ENCODE measurements at regions not wholly inside any gene's neighbourhood (a gene's known extent, or its start where the extent isn't known, plus 50 kb on each side); places are given as distances from the start of the nearest gene placed in this dataset.

- no peaks in the 10 kb centered on the region for H3K36me3 ChIP-seq (ENCODE audit: control insufficient read depth, insufficient read depth, low read length)
- ATAC-seq, result no peak
- no peaks in the 10 kb centered on the region for H3K79me2 ChIP-seq (ENCODE audit: control insufficient read depth, insufficient read depth, low read length)
- 0 out of 2 replicates have a peak, but pooled peaks cover 1% of the 10 kb centered on the region for H3K9me3 ChIP-seq (replicated peaks; ENCODE audit: control insufficient read depth, insufficient read depth, low read depth, low read length)
- no peaks in the 10 kb centered on the region for H3K27me3 ChIP-seq (ENCODE audit: control insufficient read depth in 2 of 2, insufficient read depth in 2 of 2, low read length in 2 of 2)
- FAIRE-seq, result no peak
- no peaks in the 10 kb centered on the region for H4K20me1 ChIP-seq (replicated peaks; ENCODE audit: control insufficient read depth, insufficient read depth, low read length)
- intact Hi-C loops (cut with micrococcal nuclease), result no loop called here
- no peak overlapping the region for H3K9ac ChIP-seq (ENCODE audit: insufficient read depth in 1 of 2, low read depth in 2 of 2, low read length in 2 of 2)
- no peak overlapping the region for H3K27ac ChIP-seq (ENCODE audit: extremely low read depth, low read depth, low read length)
- no peaks in the 10 kb centered on the region for H3K9me1 ChIP-seq (ENCODE audit: control insufficient read depth, insufficient read depth, low read length)
- in situ Hi-C loops (cut with MboI), result no loop called here
- DNase-seq (ENCODE audit: extremely low read depth in 1 of 4, low spot score in 3 of 4), result no peak
- no peak overlapping the region for H3K4me3 ChIP-seq
- ChIA-PET POLR2A (no interaction called here), CTCF (ENCODE audit: low intra/inter-chr PET ratio) (no interaction called here)
- no TSS peak for BruUV-seq (replicated peaks)
- no peak overlapping the region for H2AFZ ChIP-seq (ENCODE audit: low read depth, low read length)
- no peak overlapping the region for H3K4me2 ChIP-seq (ENCODE audit: insufficient read depth, low read length)
- H3K4me1 ChIP-seq (replicated peaks in 1 of 2; ENCODE audit: control insufficient read depth in 2 of 2, insufficient read depth in 2 of 2, low read length in 2 of 2), result no peaks in the 10 kb centered on the region; a peak in 1 of 5 replicates
- TF ChIP-seq, protein P1, sequence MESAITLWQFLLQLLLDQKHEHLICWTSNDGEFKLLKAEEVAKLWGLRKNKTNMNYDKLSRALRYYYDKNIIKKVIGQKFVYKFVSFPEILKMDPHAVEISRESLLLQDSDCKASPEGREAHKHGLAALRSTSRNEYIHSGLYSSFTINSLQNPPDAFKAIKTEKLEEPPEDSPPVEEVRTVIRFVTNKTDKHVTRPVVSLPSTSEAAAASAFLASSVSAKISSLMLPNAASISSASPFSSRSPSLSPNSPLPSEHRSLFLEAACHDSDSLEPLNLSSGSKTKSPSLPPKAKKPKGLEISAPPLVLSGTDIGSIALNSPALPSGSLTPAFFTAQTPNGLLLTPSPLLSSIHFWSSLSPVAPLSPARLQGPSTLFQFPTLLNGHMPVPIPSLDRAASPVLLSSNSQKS (CRISPR knock-in tag; IDR thresholded peaks at IDR 0.05), result no peak
- no peak for TF ChIP-seq BRD4 (IDR thresholded peaks at IDR 0.05)
- TF ChIP-seq MTA1 (IDR thresholded peaks at IDR 0.05; ENCODE audit: borderline replicate concordance), result no peak
Observed at GRCh38 chr12:18981732-18982131, 147.8 kb upstream of the PLEKHA5 start.

DNA sequence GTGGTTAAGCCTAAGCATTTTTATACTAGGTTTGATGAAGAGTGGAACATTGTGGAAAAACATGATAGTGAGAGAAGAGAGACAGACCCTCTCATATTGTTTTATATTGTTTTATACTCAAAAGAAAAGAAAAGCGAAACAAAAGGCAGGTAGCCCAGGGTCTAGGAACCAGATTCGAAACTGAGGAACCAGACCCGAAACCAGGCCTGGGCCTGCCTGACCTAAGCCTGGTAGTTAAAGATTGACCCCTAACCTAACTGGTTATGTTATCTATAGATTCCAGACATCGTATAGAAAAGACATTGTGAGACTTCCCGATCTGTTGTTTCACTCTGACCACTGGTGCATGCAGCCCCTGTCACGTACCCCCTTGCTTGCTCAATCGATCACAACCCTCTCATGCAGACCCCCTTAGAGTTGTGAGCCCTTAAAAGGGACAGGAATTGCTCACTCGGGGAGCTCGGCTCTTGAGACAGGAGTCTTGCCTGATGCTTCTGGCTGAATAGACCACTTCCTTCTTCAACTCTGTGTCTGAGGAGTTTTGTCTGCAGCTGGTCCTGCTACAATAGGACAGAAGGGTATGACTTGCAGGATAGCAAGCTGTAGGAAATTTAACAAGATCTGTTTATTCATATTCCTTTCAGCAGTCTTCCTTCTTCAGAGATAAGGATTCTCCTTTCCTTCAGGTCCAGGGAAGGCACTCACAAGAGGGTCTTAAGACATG lies 147.1 kb upstream of the PLEKHA5 start:
- no peaks in the 10 kb centered on the region for H3K27me3 ChIP-seq (ENCODE audit: control insufficient read depth in 2 of 2, insufficient read depth in 2 of 2, low read length in 2 of 2)
- ChIA-PET CTCF (ENCODE audit: low intra/inter-chr PET ratio) (no interaction called here), POLR2A (no interaction called here)
- no peaks in the 10 kb centered on the region; a peak in 1 of 5 replicates for H3K4me1 ChIP-seq (replicated peaks in 1 of 2; ENCODE audit: control insufficient read depth in 2 of 2, insufficient read depth in 2 of 2, low read length in 2 of 2)
- H3K4me2 ChIP-seq (ENCODE audit: insufficient read depth, low read length), result no peak overlapping the region
- ATAC-seq (no peak), FAIRE-seq (no peak), DNase-seq (ENCODE audit: extremely low read depth in 1 of 4, low spot score in 3 of 4) (no peak)
- H3K9me1 ChIP-seq (ENCODE audit: control insufficient read depth, insufficient read depth, low read length), result no peaks in the 10 kb centered on the region
- H3K9me3 ChIP-seq (replicated peaks; ENCODE audit: control insufficient read depth, insufficient read depth, low read depth, low read length), result 0 out of 2 replicates have a peak, but pooled peaks cover 1% of the 10 kb centered on the region
- H3K36me3 ChIP-seq (ENCODE audit: control insufficient read depth, insufficient read depth, low read length), result no peaks in the 10 kb centered on the region
- intact Hi-C loops (cut with micrococcal nuclease) (no loop called here), in situ Hi-C loops (cut with MboI) (no loop called here)
- WGBS (ENCODE audit: insufficient coverage, low coverage, missing lambda C conversion rate), result 36% methylated on average over 7 of the region's 9 CpGs
- no peaks in the 10 kb centered on the region for H4K20me1 ChIP-seq (replicated peaks; ENCODE audit: control insufficient read depth, insufficient read depth, low read length)
- H3K79me2 ChIP-seq (ENCODE audit: control insufficient read depth, insufficient read depth, low read length), result no peaks in the 10 kb centered on the region
- no TSS peak for BruUV-seq (replicated peaks)
- H3K4me3 ChIP-seq, result no peak overlapping the region
- H3K27ac ChIP-seq (ENCODE audit: extremely low read depth, low read depth, low read length), result no peak overlapping the region
- H3K9ac ChIP-seq (ENCODE audit: insufficient read depth in 1 of 2, low read depth in 2 of 2, low read length in 2 of 2), result no peak overlapping the region
- no peak overlapping the region; the same call in 1 of the 2 replicates for H2AFZ ChIP-seq (ENCODE audit: low read depth, low read length)
- TF ChIP-seq GABPB1 (CRISPR knock-in tag; IDR thresholded peaks at IDR 0.05), result no peak

Data from K562 (cell line).